GM19463 (cell line): ENCODE measurements at regions not wholly inside any gene's neighbourhood (a gene's known extent, or its start where the extent isn't known, plus 50 kb on each side); places are given as distances from the start of the nearest gene placed in this dataset.
"Not testable (repeated sequence)": the region's sequence is repeated elsewhere in the genome, so short reads cannot be mapped to it uniquely, and the experiment has no call there.

Experiments
- ATAC-seq: cut with Tn5 transposase; IDR thresholded peaks from one replicate; pipeline ENCODE4 v1.9.1; 2021; ENCODE audit warnings: mild to moderate bottlenecking, moderate library complexity; ENCODE audit not compliant: unreplicated experiment

GRCh38 chr1:55539652-55540512, 324.7 kb upstream of the USP24 start:
- no peak for ATAC-seq

GRCh38 chr1:55538428-55538827, 323.3 kb upstream of the USP24 start:
- ATAC-seq = no peak

GRCh38 chr1:55536545-55536865, 321.3 kb upstream of the USP24 start:
- ATAC-seq = no peak

GRCh38 chr1:55535724-55536544, 320.8 kb upstream of the USP24 start:
- ATAC-seq = no peak

GRCh38 chr1:55534565-55535121, 319.5 kb upstream of the USP24 start:
- no peak for ATAC-seq

- ATAC-seq = no peak
Observed at GRCh38 chr1:55531644-55532043, 316.5 kb upstream of the USP24 start.

GRCh38 chr1:55530749-55531478, 315.8 kb upstream of the USP24 start:
- ATAC-seq = no peak

GRCh38 chr1:55529017-55529416, 313.9 kb upstream of the USP24 start:
- ATAC-seq = no peak

- no peak for ATAC-seq
Observed at GRCh38 chr1:55527831-55528230, 312.7 kb upstream of the USP24 start.

GRCh38 chr1:55526716-55527115, 311.6 kb upstream of the USP24 start:
- no peak for ATAC-seq

GRCh38 chr1:55524006-55524405, 308.8 kb upstream of the USP24 start:
- no peak for ATAC-seq

- ATAC-seq = no peak
Observed at GRCh38 chr1:55522982-55523381, 307.8 kb upstream of the USP24 start.

GRCh38 chr1:55522353-55522903, 307.3 kb upstream of the USP24 start:
- no peak for ATAC-seq

GRCh38 chr1:55520861-55521260, 305.7 kb upstream of the USP24 start:
- no peak for ATAC-seq

GRCh38 chr1:55519937-55520683, 304.9 kb upstream of the USP24 start:
- ATAC-seq = no peak

- no peak for ATAC-seq
Observed at GRCh38 chr1:55519276-55519675, 304.1 kb upstream of the USP24 start.

- no peak for ATAC-seq
Observed at GRCh38 chr1:55517036-55517435, 301.9 kb upstream of the USP24 start.

GRCh38 chr1:55514571-55514970, 299.4 kb upstream of the USP24 start:
- ATAC-seq = not testable (repeated sequence)

- ATAC-seq = no peak
Observed at GRCh38 chr1:55512466-55512865, 297.3 kb upstream of the USP24 start.

GRCh38 chr1:55507578-55507931, 292.4 kb upstream of the USP24 start:
- no peak for ATAC-seq
